Brain pericyte (primary cell): ENCODE measurements at regions not wholly inside any gene's neighbourhood (a gene's known extent, or its start where the extent isn't known, plus 50 kb on each side); places are given as distances from the start of the nearest gene placed in this dataset.
"Not testable (repeated sequence)": the region's sequence is repeated elsewhere in the genome, so short reads cannot be mapped to it uniquely, and the experiment has no call there.

ENCODE experiments used
- DNase-seq: peaks from one replicate; pipeline ENCODE4 v3.0.0-alpha.2; 2012; ENCODE audit warnings: low read depth, low spot score

- DNase-seq: peak; percentile 93
Measured at GRCh38 chr12:58310809-58311622, 369.6 kb downstream of the ATP23 start.

GRCh38 chr12:58313091-58313855, 371.9 kb downstream of the ATP23 start:
- no peak for DNase-seq

GRCh38 chr12:58314610-58315009, 373.2 kb downstream of the ATP23 start:
- no peak for DNase-seq

GRCh38 chr12:58316926-58317325, 375.6 kb downstream of the ATP23 start:
- no peak for DNase-seq

- DNase-seq: no peak
Measured at GRCh38 chr12:58321414-58321813, 380.0 kb downstream of the ATP23 start.

- DNase-seq: no peak
Measured at GRCh38 chr12:58323676-58324075, 382.3 kb downstream of the ATP23 start.

GRCh38 chr12:58325561-58325960, 384.2 kb downstream of the ATP23 start:
- no peak for DNase-seq

- DNase-seq: no peak
Measured at GRCh38 chr12:58326534-58326933, 385.2 kb downstream of the ATP23 start.

- not testable (repeated sequence) for DNase-seq
Measured at GRCh38 chr12:58336581-58337242, 395.3 kb downstream of the ATP23 start.

GRCh38 chr12:58337539-58337938, 396.2 kb downstream of the ATP23 start:
- not testable (repeated sequence) for DNase-seq

GRCh38 chr12:58341791-58342190, 400.4 kb downstream of the ATP23 start:
- peak; percentile 63 for DNase-seq

- DNase-seq: no peak
Measured at GRCh38 chr12:58342736-58343135, 401.4 kb downstream of the ATP23 start.

GRCh38 chr12:58346032-58346632, 404.8 kb downstream of the ATP23 start:
- DNase-seq: no peak

- DNase-seq: no peak
Measured at GRCh38 chr12:58347188-58347587, 405.8 kb downstream of the ATP23 start.

GRCh38 chr12:58347691-58348090, 406.3 kb downstream of the ATP23 start:
- no peak for DNase-seq

- DNase-seq: no peak
Measured at GRCh38 chr12:58349161-58349560, 407.8 kb downstream of the ATP23 start.

GRCh38 chr12:58356794-58357193, 415.4 kb downstream of the ATP23 start:
- no peak for DNase-seq

- DNase-seq: no peak
Measured at GRCh38 chr12:58357511-58357910, 416.1 kb downstream of the ATP23 start.

GRCh38 chr12:58358369-58358768, 417.0 kb downstream of the ATP23 start:
- no peak for DNase-seq

GRCh38 chr12:58359084-58359483, 417.7 kb downstream of the ATP23 start:
- no peak for DNase-seq

- DNase-seq: no peak
Measured at GRCh38 chr12:58361056-58361455, 419.7 kb downstream of the ATP23 start.

GRCh38 chr12:58363971-58364370, 422.6 kb downstream of the ATP23 start:
- DNase-seq: no peak
